ENCODE measurements at regions not wholly inside any gene's neighbourhood (a gene's known extent, or its start where the extent isn't known, plus 50 kb on each side); places are given as distances from the start of the nearest gene placed in this dataset.

DNA sequence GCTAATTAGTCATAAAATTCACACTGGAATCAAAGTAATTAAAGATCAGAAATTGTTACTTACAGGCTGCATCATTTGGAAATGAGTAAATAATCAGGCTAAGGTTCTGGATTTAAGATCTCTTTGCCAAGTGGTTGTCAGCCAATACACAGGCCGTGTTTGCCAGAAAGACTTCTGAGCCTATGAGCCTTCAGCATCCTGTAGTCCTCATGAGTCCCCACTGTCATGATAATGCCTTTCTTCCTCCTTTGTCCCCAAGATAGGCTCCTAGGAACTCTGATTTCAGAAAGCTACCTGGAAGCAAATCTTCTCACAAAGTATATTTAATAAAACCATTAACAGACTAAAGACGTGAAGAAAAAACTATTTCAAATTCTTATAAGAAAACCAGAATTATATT is 810.5 kb downstream of the DNAH5 start:
- H3K4me3 ChIP-seq (replicated peaks in 1 of 2; ENCODE audit: low read depth in 1 of 2, low read length in 2 of 2), result no peak overlapping the region
- no peaks in the 10 kb centered on the region for H3K27me3 ChIP-seq (ENCODE audit: insufficient read depth, low read length)
- ChIA-PET CTCF (no interaction called here), RAD21 (ENCODE audit: low non-redundant PET in 1 of 2, low total read pairs in 2 of 2, uncharacterized antibody in 2 of 2, unreplicated experiment in 2 of 2) (no interaction called here), POLR2A (no interaction called here)
- H3K9me2 ChIP-seq (ENCODE audit: insufficient read depth), result no peaks in the 10 kb centered on the region
- intact Hi-C loops (cut with micrococcal nuclease), result no loop called here
- H3K9me3 ChIP-seq (ENCODE audit: control insufficient read depth in 1 of 2, insufficient read depth in 1 of 2, low read depth in 1 of 2, low read length in 2 of 2), result peaks cover 7 to 10% of the 10 kb centered on the region in 2 experiments; a peak in 2 of 4 replicates
- ATAC-seq, result no peak
- H3K4me2 ChIP-seq (ENCODE audit: low read length), result no peak overlapping the region
- no peak for DNase-seq (ENCODE audit: low read depth, low spot score)
- H3K9ac ChIP-seq (ENCODE audit: low read length), result no peak overlapping the region
- BruUV-seq (replicated peaks), result no TSS peak
- no peaks in the 10 kb centered on the region for H4K20me1 ChIP-seq (ENCODE audit: insufficient read depth)
- no peaks in the 10 kb centered on the region for H3K4me1 ChIP-seq (ENCODE audit: control insufficient read depth in 1 of 2, insufficient read depth in 2 of 2, low read length in 2 of 2)
- H3K36me3 ChIP-seq (ENCODE audit: control insufficient read depth in 1 of 2, insufficient read depth in 2 of 2, low read length in 2 of 2), result no peaks in the 10 kb centered on the region
- TF ChIP-seq EGR1 (IDR thresholded peaks at IDR 0.05; ENCODE audit: low read depth) (no peak), FOSL1 (IDR thresholded peaks at IDR 0.05; ENCODE audit: low read depth) (no peak), RAD21 (IDR thresholded peaks at IDR 0.05; ENCODE audit: low read depth) (no peak), YY1 (IDR thresholded peaks at IDR 0.05; ENCODE audit: extremely low read depth, insufficient replicate concordance, low read depth, low read length) (no peak), ZNF274 (IDR thresholded peaks at IDR 0.05; ENCODE audit: low read depth, low read length) (no peak), EZH2 (IDR thresholded peaks at IDR 0.05) (no peak), MAX (IDR thresholded peaks at IDR 0.05) (no peak), EZH2phosphoT487 (IDR thresholded peaks at IDR 0.05; ENCODE audit: borderline replicate concordance) (no peak), SIN3A (IDR thresholded peaks at IDR 0.05; ENCODE audit: low read depth) (no peak), CBX3 (IDR thresholded peaks at IDR 0.05; ENCODE audit: low read depth) (no peak), POLR2A (IDR thresholded peaks at IDR 0.05; ENCODE audit: borderline replicate concordance, extremely low read depth, insufficient read depth, insufficient read length) (no peak), SP1 (IDR thresholded peaks at IDR 0.05; ENCODE audit: low read depth) (no peak), ELF1 (IDR thresholded peaks at IDR 0.05; ENCODE audit: borderline replicate concordance, low read depth) (no peak)
- TF ChIP-seq, protein P1, sequence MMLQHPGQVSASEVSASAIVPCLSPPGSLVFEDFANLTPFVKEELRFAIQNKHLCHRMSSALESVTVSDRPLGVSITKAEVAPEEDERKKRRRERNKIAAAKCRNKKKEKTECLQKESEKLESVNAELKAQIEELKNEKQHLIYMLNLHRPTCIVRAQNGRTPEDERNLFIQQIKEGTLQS (IDR thresholded peaks at IDR 0.05), result no peak
- TF ChIP-seq, protein P2, sequence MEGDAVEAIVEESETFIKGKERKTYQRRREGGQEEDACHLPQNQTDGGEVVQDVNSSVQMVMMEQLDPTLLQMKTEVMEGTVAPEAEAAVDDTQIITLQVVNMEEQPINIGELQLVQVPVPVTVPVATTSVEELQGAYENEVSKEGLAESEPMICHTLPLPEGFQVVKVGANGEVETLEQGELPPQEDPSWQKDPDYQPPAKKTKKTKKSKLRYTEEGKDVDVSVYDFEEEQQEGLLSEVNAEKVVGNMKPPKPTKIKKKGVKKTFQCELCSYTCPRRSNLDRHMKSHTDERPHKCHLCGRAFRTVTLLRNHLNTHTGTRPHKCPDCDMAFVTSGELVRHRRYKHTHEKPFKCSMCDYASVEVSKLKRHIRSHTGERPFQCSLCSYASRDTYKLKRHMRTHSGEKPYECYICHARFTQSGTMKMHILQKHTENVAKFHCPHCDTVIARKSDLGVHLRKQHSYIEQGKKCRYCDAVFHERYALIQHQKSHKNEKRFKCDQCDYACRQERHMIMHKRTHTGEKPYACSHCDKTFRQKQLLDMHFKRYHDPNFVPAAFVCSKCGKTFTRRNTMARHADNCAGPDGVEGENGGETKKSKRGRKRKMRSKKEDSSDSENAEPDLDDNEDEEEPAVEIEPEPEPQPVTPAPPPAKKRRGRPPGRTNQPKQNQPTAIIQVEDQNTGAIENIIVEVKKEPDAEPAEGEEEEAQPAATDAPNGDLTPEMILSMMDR (IDR thresholded peaks at IDR 0.05 in 2 of 3, conservative IDR thresholded peaks at IDR 0.05 in 1 of 3; ENCODE audit: borderline replicate concordance in 1 of 3, insufficient read depth in 1 of 3, low read depth in 2 of 3, low read length in 2 of 3), result no peak
- TF ChIP-seq, protein P3, sequence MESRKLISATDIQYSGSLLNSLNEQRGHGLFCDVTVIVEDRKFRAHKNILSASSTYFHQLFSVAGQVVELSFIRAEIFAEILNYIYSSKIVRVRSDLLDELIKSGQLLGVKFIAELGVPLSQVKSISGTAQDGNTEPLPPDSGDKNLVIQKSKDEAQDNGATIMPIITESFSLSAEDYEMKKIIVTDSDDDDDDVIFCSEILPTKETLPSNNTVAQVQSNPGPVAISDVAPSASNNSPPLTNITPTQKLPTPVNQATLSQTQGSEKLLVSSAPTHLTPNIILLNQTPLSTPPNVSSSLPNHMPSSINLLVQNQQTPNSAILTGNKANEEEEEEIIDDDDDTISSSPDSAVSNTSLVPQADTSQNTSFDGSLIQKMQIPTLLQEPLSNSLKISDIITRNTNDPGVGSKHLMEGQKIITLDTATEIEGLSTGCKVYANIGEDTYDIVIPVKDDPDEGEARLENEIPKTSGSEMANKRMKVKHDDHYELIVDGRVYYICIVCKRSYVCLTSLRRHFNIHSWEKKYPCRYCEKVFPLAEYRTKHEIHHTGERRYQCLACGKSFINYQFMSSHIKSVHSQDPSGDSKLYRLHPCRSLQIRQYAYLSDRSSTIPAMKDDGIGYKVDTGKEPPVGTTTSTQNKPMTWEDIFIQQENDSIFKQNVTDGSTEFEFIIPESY (IDR thresholded peaks at IDR 0.05; ENCODE audit: extremely low read depth, insufficient replicate concordance, low read length), result no peak
- H3K79me2 ChIP-seq (ENCODE audit: insufficient read depth, low read length), result no peaks in the 10 kb centered on the region
- H2AFZ ChIP-seq (ENCODE audit: low read depth, low read length, poor library complexity, severe bottlenecking), result no peak overlapping the region
- no peak overlapping the region for H3K27ac ChIP-seq (ENCODE audit: low read depth, low read length)

All from HCT116 (cell line).